Ovary (tissue), 7 donors: ENCODE measurements at regions not wholly inside any gene's neighbourhood (a gene's known extent, or its start where the extent isn't known, plus 50 kb on each side); places are given as distances from the start of the nearest gene placed in this dataset.

ENCODE experiments used
- DNase-seq, 5 donors: peaks; one replicate each; pipeline ENCODE4 v3.0.0-alpha.2; 2019 to 2020
- H3K27ac ChIP-seq, 2 donors: fragments of 200-600 bp; one replicate each; pipeline versions ENCODE4 v1.5.1 to v1.8.0; 2019 to 2022
- H3K27me3 ChIP-seq: fragments of 200-600 bp; one replicate; pipeline ENCODE4 v1.8.0; 2022
- H3K36me3 ChIP-seq: fragments of 200-600 bp; sonication (generic); one replicate; pipeline ENCODE4 v1.5.1; 2019
- H3K4me1 ChIP-seq: one replicate; pipeline ENCODE4 v1.8.1; 2013; ENCODE audit warnings: mild to moderate bottlenecking, moderate library complexity; ENCODE audit not compliant: insufficient read depth
- H3K4me3 ChIP-seq: fragments of 200-600 bp; sonication (generic); one replicate; pipeline ENCODE4 v1.5.1; 2017
- H3K9me3 ChIP-seq, 2 donors: fragments of 200-600 bp in 1 of 2; sonication (generic) in 1 of 2; one replicate each; pipeline versions ENCODE4 v1.5.1 to v1.8.1; 2013 to 2019; ENCODE audit warnings: mild to moderate bottlenecking in 1 of 2, moderate library complexity in 1 of 2
- EP300 ChIP-seq: sonication (generic); formaldehyde crosslinking; IDR thresholded peaks from one replicate; pipeline ENCODE4 v1.6.1; 2017; ENCODE audit warnings: antibody characterized with exemption
- POLR2A ChIP-seq: fragments of 450-650 bp; IDR thresholded peaks from one replicate; pipeline ENCODE4 v1.6.1; 2017; ENCODE audit warnings: antibody characterized with exemption, mild to moderate bottlenecking, moderate library complexity
- WGBS, 3 donors: extraction: QIAGEN DNeasy Blood & Tissue Kit in 1 of 3; methylation state at CpG; one replicate each; pipeline versions ENCODE4 v1.1.5 to v1.1.7; 2013 to 2017; 5-methylcytosine and 5-hydroxymethylcytosine counted together
- intact Hi-C, 4 donors: fragments of 100-400 bp; cut with DNase I; formaldehyde crosslinking; loops; one replicate each; pipeline versions ENCODE4 v1.11.0 to v1.15.1; 2022 to 2023
- TF ChIP-seq, protein P1 (sequence below), 3 donors: fragments of 450-650 bp in 2 of 3; fragments of 200-600 bp in 1 of 3; IDR thresholded peaks; one replicate each; pipeline versions ENCODE4 v1.5.1 to v1.8.0; 2016 to 2022; ENCODE audit warnings: antibody characterized with exemption in 3 of 3, mild to moderate bottlenecking in 1 of 3
- donor health status: DM: no; HTN: no; CAD: no; lungs with moderate emphysema.
- donor health status: DM: no; HTN: no; CAD: no.
- donor health status: Bipolar disorder and iron deficiency.
- donor health status: DM: no; HTN: no; CAD: no.
- donor health status: DM: yes; HTN: yes; CAD: no.

DNA sequence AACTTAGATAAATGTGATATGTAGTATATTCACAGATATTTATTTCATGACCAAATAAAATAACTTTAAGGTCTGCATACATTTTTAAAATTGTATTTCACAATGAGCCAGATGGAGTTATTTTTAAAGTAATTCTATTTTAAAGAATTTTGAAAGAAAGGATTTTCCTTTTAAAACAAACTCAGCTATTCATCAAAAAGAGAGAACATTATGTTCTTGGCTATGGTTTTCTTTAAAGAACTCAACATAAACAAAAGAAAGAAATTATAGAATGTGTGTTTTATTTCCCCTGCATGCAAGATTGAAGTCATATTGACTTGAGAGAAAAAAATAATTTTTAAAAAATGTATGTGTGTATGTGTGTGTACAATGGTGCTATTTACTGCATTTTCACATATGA lies 1023.6 kb upstream of the CITED2 start:
- Histone ChIP-seq H3K4me1 (no peaks in the 10 kb centered on the region), H3K4me3 (no peak overlapping the region), H3K27ac (no peak overlapping the region), H3K9me3 (no peaks in the 10 kb centered on the region), H3K36me3 (no peaks in the 10 kb centered on the region), H3K27me3 (no peaks in the 10 kb centered on the region)
- intact Hi-C loops: no loop called here
- no peak for DNase-seq
- TF ChIP-seq, protein P1, sequence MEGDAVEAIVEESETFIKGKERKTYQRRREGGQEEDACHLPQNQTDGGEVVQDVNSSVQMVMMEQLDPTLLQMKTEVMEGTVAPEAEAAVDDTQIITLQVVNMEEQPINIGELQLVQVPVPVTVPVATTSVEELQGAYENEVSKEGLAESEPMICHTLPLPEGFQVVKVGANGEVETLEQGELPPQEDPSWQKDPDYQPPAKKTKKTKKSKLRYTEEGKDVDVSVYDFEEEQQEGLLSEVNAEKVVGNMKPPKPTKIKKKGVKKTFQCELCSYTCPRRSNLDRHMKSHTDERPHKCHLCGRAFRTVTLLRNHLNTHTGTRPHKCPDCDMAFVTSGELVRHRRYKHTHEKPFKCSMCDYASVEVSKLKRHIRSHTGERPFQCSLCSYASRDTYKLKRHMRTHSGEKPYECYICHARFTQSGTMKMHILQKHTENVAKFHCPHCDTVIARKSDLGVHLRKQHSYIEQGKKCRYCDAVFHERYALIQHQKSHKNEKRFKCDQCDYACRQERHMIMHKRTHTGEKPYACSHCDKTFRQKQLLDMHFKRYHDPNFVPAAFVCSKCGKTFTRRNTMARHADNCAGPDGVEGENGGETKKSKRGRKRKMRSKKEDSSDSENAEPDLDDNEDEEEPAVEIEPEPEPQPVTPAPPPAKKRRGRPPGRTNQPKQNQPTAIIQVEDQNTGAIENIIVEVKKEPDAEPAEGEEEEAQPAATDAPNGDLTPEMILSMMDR (IDR thresholded peaks at IDR 0.05): no peak
- TF ChIP-seq POLR2A (no peak), EP300 (no peak)

DNA sequence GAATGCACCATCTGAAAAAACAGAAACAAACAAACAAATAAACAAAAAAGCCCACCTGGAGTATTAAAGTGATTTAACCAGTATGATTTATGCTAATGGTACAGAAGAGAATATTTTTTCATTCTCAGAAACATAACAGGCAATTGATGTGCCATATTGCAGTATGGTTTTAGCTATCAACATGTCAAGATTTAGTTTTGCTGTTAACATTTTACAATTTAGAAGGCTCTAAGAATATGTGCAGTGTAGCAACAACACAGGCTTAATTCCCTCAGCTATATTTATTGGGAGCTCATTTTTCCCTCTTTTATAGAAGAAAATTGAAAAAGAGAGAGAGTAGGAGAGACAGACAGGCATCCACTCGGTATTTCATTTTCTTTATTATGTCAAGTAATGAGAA lies 1022.7 kb upstream of the CITED2 start:
- 89 to 94% (median 89%) methylated on average over 1 of the region's 1 CpG for WGBS, 3 donors
- H3K27me3 ChIP-seq: no peaks in the 10 kb centered on the region
- H3K4me1 ChIP-seq: no peaks in the 10 kb centered on the region
- H3K9me3 ChIP-seq: no peaks in the 10 kb centered on the region
- DNase-seq: no peak
- TF ChIP-seq EP300 (no peak), POLR2A (no peak)
- TF ChIP-seq, protein P1 (IDR thresholded peaks at IDR 0.05): no peak
- H3K36me3 ChIP-seq: no peaks in the 10 kb centered on the region
- intact Hi-C loops: no loop called here
- no peak overlapping the region for H3K27ac ChIP-seq
- H3K4me3 ChIP-seq: no peak overlapping the region

- intact Hi-C loops: no loop called here
- 70 to 80% (median 75%) methylated on average over 6 of the region's 6 CpGs for WGBS, 3 donors
- TF ChIP-seq EP300 (no peak), POLR2A (no peak)
- TF ChIP-seq, protein P1 (IDR thresholded peaks at IDR 0.05): no peak
These were observed 1019.5 kb upstream of the CITED2 start for GRCh38 chr6:140393665-140394540.

GRCh38 chr6:140388815-140389214 lies 1014.4 kb upstream of the CITED2 start:
- Histone ChIP-seq H3K4me3 (no peak overlapping the region), H3K4me1 (no peaks in the 10 kb centered on the region), H3K36me3 (no peaks in the 10 kb centered on the region), H3K27me3 (no peaks in the 10 kb centered on the region), H3K9me3 (no peaks in the 10 kb centered on the region), H3K27ac (no peak overlapping the region)
- WGBS, 3 donors: 95 to 100% (median 98%) methylated on average over 1 of the region's 1 CpG
- TF ChIP-seq, protein P1 (IDR thresholded peaks at IDR 0.05): no peak
- TF ChIP-seq POLR2A: no peak
- TF ChIP-seq EP300: no peak
- DNase-seq: no peak
- intact Hi-C loops: no loop called here

More at GRCh38 chr6:140393665-140394540, 1019.5 kb upstream of the CITED2 start:
- H3K27ac ChIP-seq: no peak overlapping the region
- no peak overlapping the region for H3K4me3 ChIP-seq
- no peak for DNase-seq
- H3K36me3 ChIP-seq: no peaks in the 10 kb centered on the region
- no peaks in the 10 kb centered on the region for H3K9me3 ChIP-seq
- H3K4me1 ChIP-seq: no peaks in the 10 kb centered on the region
- no peaks in the 10 kb centered on the region for H3K27me3 ChIP-seq
